ENCODE measurements at regions not wholly inside any gene's neighbourhood (a gene's known extent, or its start where the extent isn't known, plus 50 kb on each side); places are given as distances from the start of the nearest gene placed in this dataset.

GRCh38 chr2:107195631-107196030, 309.7 kb upstream of the ST6GAL2 start:
- TF ChIP-seq, protein P1, sequence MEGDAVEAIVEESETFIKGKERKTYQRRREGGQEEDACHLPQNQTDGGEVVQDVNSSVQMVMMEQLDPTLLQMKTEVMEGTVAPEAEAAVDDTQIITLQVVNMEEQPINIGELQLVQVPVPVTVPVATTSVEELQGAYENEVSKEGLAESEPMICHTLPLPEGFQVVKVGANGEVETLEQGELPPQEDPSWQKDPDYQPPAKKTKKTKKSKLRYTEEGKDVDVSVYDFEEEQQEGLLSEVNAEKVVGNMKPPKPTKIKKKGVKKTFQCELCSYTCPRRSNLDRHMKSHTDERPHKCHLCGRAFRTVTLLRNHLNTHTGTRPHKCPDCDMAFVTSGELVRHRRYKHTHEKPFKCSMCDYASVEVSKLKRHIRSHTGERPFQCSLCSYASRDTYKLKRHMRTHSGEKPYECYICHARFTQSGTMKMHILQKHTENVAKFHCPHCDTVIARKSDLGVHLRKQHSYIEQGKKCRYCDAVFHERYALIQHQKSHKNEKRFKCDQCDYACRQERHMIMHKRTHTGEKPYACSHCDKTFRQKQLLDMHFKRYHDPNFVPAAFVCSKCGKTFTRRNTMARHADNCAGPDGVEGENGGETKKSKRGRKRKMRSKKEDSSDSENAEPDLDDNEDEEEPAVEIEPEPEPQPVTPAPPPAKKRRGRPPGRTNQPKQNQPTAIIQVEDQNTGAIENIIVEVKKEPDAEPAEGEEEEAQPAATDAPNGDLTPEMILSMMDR (IDR thresholded peaks at IDR 0.05; ENCODE audit: borderline replicate concordance, extremely low read depth, low read length, poor library complexity, severe bottlenecking), result no peak
- TF ChIP-seq EZH2 (IDR thresholded peaks at IDR 0.05; ENCODE audit: borderline replicate concordance, low read depth, low read length, severe bottlenecking), result no peak
